Neuron (in vitro differentiated cells): ENCODE measurements at regions not wholly inside any gene's neighbourhood (a gene's known extent, or its start where the extent isn't known, plus 50 kb on each side); places are given as distances from the start of the nearest gene placed in this dataset.

Source experiments
- H2AFZ ChIP-seq: one replicate; pipeline ENCODE4 v1.6.1; 2013; ENCODE audit warnings: low read depth, mild to moderate bottlenecking, inconsistent platforms, low read length, moderate library complexity
- H3K27me3 ChIP-seq: one replicate; pipeline ENCODE4 v1.6.1; 2013; ENCODE audit warnings: low read length; ENCODE audit not compliant: insufficient read depth
- H3K36me3 ChIP-seq: one replicate; pipeline ENCODE4 v1.6.1; 2013; ENCODE audit warnings: low read length; ENCODE audit not compliant: insufficient read depth
- H3K4me1 ChIP-seq: one replicate; pipeline ENCODE4 v1.6.1; 2013; ENCODE audit warnings: low read length; ENCODE audit not compliant: insufficient read depth
- H3K4me3 ChIP-seq: 2 replicates; pipeline ENCODE4 v1.5.1; 2013; ENCODE audit warnings: mild to moderate bottlenecking, low read length, moderate library complexity
- H3K9me3 ChIP-seq: one replicate; pipeline ENCODE4 v1.6.1; 2013; ENCODE audit warnings: low read length

DNA sequence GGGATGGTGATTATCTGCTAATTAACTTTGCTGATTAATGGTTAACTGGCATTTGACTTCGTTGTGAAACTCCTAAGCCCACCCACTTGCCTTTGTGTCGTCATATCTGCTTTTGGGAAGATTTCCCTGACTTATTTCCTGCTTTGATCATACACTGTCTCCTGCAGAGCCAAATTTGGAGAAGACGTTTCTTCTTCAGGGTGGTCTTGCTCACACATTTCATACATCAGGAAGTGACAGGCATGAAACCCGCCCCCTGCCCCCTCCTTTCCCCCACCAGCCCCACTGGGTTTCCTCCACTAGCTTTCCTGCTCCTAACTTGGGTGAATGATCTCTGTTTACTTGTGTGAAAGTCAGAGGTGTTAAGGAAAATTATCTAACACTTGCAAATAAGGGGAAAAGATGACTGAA lies 300.1 kb downstream of the TSN start:
- no peaks in the 10 kb centered on the region for H3K36me3 ChIP-seq
- H3K9me3 ChIP-seq: no peaks in the 10 kb centered on the region
- H3K4me1 ChIP-seq: no peaks in the 10 kb centered on the region
- H3K27me3 ChIP-seq: no peaks in the 10 kb centered on the region
- no peak overlapping the region for H3K4me3 ChIP-seq
- H2AFZ ChIP-seq: no peak overlapping the region

DNA sequence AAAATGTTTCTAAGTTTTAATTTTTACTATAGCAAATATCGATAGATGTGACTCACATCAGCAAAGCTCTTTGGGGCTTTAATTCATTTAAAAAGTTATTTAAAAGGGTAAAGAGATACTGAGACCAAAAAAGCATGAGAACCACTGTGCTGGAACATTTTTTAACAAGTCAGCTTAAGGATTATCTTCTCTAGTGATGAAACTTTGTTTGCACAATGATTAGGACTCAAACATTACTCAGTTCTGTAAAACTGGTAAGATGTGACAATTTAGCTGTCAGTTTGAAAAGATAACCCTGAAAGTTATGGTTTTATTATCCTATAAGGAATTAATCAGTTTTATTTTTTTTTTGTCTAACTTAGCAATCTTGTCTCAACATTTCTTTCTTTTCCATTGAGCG lies 301.4 kb downstream of the TSN start:
- Histone ChIP-seq H2AFZ (no peak overlapping the region), H3K36me3 (no peaks in the 10 kb centered on the region), H3K4me1 (no peaks in the 10 kb centered on the region), H3K4me3 (no peak overlapping the region), H3K27me3 (no peaks in the 10 kb centered on the region), H3K9me3 (no peaks in the 10 kb centered on the region)

DNA sequence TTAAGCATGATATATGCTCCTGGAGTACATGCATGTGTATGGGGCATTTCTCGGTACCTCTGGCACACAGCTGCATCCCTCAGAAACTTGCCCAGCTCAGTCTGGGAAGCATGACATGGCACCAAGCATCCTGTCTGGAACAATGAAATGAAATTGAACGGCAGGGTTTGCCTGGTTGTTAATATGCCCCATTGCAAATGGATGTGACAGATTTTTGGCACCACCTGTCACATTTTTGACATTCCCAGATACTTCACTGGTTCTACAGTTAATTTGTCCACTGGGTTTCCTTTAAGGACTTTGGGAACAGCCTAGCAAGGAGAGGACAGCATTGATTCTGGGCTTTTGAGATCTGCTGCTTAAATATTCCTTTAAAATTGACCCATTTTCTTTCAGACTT lies 305.8 kb downstream of the TSN start:
- no peaks in the 10 kb centered on the region for H3K36me3 ChIP-seq
- H3K27me3 ChIP-seq: no peaks in the 10 kb centered on the region
- no peak overlapping the region for H2AFZ ChIP-seq
- no peaks in the 10 kb centered on the region for H3K9me3 ChIP-seq
- H3K4me3 ChIP-seq: no peak overlapping the region
- H3K4me1 ChIP-seq: no peaks in the 10 kb centered on the region

DNA sequence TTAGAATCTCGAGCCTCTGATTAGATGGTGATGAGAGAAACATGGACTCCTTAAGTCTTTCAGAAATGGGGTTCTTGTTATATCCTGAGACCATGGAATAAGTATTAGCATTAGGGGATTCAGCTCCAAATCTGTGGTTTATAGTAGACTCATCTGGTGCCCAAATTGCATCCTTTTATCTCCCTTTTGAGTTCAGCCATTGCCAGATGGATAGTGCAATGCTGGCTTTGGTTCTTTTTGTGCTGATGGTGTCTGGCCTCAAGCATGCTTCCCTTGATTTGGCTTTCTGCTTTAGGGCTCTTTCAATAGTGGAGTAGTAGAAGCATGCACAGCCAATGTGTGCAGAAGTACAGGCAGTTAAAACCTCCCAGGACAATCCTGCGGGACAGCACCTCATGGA lies 306.4 kb downstream of the TSN start:
- Histone ChIP-seq H3K36me3 (no peaks in the 10 kb centered on the region), H2AFZ (no peak overlapping the region), H3K9me3 (no peaks in the 10 kb centered on the region), H3K27me3 (no peaks in the 10 kb centered on the region), H3K4me1 (no peaks in the 10 kb centered on the region), H3K4me3 (no peak overlapping the region)

DNA sequence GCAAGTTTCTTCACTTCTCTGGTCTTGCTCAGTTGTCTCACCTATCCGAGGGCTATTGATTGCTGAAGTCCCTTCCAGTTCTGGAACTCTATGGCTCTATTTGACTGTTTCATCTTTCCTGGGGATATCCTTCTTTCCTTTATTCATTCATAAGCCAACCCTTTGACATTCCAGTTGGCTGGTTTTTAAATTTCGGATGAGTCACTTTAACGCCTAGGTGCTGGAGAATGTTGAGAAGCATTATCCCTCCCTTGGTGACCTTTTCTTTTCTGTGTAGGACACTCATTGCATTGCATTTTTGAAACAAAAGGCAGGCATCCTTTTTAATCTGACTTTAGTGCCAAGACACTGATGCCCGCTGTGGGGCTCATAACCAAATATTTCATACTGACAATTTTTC lies 307.1 kb downstream of the TSN start:
- H2AFZ ChIP-seq: no peak overlapping the region
- H3K4me3 ChIP-seq: no peak overlapping the region
- no peaks in the 10 kb centered on the region for H3K36me3 ChIP-seq
- H3K27me3 ChIP-seq: no peaks in the 10 kb centered on the region
- H3K9me3 ChIP-seq: no peaks in the 10 kb centered on the region
- no peaks in the 10 kb centered on the region for H3K4me1 ChIP-seq

DNA sequence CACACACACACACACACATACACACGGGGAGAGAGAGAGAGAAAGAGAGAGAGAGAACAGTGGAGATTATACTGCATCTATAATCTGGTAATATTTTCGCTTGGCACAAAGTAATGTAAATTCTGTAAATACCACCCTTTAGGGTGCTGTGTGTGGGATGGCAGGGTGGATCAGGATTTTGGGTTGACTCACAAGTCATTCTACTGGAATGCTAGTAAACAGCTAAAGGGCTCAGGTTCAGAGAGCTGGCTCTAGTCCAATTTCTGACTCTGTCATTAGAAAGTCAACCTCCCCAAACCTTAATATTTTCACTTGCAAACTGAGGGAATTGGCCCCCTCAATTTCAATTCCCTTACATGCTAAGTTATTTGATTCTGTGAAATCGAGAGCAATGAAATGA lies 308.3 kb downstream of the TSN start:
- H3K27me3 ChIP-seq: no peaks in the 10 kb centered on the region
- H3K36me3 ChIP-seq: no peaks in the 10 kb centered on the region
- no peak overlapping the region for H2AFZ ChIP-seq
- no peaks in the 10 kb centered on the region for H3K4me1 ChIP-seq
- no peak overlapping the region for H3K4me3 ChIP-seq
- no peaks in the 10 kb centered on the region for H3K9me3 ChIP-seq

DNA sequence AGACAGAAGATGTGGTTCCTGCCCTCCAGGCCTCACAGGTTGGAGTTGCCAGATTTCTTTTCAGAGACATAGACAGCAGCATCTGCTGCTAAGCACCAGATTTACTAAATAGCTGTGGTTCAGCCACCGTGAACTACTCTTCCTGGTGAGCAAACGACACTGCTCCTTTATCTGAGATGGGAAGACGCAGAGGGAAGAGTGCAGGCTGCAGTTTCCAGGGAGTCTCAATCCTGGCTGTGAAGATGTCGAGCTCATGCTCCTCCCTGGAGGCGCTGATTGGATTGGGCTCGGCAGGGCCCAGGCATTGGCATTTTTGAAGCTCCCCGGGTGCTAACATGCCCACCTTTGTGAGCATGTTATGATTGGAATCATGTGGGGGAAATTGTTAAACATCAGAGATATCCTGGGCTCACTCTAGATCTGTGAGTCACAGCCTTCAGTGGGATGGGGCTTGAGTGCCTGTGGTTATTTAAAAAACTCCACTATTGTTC lies 314.8 kb downstream of the TSN start:
- Histone ChIP-seq H2AFZ (no peak overlapping the region), H3K4me1 (no peaks in the 10 kb centered on the region), H3K27me3 (no peaks in the 10 kb centered on the region), H3K9me3 (no peaks in the 10 kb centered on the region), H3K4me3 (no peak overlapping the region), H3K36me3 (no peaks in the 10 kb centered on the region)

DNA sequence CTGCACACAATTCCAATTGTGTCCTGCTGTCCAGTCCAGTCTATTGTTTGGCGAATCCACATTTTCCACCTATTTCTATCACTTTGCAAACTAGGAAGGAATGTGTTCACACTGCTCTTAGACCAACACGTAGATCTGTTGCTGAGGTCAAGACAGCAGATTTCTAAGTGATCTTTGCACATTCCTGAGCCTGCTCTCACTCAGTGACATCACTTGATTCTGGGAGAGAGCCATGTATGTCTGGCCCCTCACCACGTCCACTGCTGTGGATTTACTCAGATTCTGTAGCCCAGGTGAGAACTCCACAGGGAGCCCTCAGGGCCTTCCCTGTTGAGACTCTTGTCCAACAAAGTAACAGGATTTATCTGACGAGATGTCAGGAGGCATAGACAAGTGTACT lies 317.2 kb downstream of the TSN start:
- H3K27me3 ChIP-seq: no peaks in the 10 kb centered on the region
- H3K4me1 ChIP-seq: no peaks in the 10 kb centered on the region
- no peak overlapping the region for H2AFZ ChIP-seq
- no peaks in the 10 kb centered on the region for H3K36me3 ChIP-seq
- no peaks in the 10 kb centered on the region for H3K9me3 ChIP-seq
- no peak overlapping the region for H3K4me3 ChIP-seq

DNA sequence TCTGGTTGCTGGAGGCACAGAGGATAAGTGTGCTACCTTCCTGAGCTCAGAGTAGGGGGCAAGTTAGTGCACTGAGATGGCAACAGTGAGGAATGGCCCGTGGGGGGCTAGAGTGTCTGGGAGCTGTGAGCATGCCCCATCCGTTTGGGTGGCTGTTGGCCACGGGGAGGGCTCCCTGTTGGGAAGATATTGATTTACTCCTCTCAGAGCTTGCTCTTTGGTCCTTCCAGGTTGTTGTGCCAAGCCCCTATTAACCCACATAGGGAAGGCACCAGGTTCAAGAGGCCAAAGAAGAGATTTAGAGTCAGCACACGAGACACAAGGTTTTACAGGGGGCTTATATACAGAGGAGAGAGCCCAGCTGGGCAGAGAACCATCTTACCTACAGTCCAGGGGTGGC lies 318.8 kb downstream of the TSN start:
- Histone ChIP-seq H2AFZ (no peak overlapping the region), H3K4me1 (no peaks in the 10 kb centered on the region), H3K4me3 (no peak overlapping the region), H3K36me3 (no peaks in the 10 kb centered on the region), H3K9me3 (no peaks in the 10 kb centered on the region), H3K27me3 (no peaks in the 10 kb centered on the region)

DNA sequence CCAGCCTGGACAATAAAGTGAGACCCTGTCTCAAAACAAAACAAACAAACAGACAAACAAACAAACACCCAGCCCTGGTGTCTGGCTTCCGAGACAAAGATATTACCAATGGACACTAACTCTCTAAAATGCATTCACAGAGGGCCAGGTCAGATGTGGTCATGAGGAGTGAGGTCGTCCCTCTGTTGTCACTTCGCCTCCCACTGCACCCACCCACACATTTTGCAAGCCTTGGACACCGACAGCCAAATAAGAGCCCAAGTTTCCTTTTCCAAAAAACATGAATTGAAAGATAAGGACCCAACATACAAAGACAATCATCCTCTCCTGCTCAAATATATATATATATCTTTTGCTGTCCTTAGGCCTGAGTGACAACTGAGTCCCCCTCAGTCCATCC lies 319.9 kb downstream of the TSN start:
- Histone ChIP-seq H3K27me3 (no peaks in the 10 kb centered on the region), H3K4me1 (no peaks in the 10 kb centered on the region), H2AFZ (no peak overlapping the region), H3K9me3 (no peaks in the 10 kb centered on the region), H3K36me3 (no peaks in the 10 kb centered on the region), H3K4me3 (no peak overlapping the region)

DNA sequence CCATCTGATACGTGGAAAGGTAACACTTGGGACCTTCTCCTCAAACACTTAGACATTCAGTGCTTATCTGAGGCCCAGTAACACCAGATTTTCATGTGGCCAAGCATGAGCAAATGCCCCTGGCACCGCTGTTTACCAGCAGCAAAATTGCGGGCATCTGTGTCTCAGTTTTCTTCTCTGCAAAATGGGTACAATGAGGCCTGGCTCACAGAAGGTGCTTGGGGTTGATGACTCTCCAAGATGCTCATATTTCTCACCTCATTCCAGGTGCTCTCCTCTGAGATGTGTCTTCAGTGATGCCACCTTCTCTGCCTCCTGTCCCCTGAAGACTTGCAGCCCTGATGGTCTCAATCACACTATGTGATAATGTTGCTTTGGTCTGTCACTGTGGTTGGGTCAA lies 321.7 kb downstream of the TSN start:
- H3K36me3 ChIP-seq: no peaks in the 10 kb centered on the region
- H2AFZ ChIP-seq: no peak overlapping the region

DNA sequence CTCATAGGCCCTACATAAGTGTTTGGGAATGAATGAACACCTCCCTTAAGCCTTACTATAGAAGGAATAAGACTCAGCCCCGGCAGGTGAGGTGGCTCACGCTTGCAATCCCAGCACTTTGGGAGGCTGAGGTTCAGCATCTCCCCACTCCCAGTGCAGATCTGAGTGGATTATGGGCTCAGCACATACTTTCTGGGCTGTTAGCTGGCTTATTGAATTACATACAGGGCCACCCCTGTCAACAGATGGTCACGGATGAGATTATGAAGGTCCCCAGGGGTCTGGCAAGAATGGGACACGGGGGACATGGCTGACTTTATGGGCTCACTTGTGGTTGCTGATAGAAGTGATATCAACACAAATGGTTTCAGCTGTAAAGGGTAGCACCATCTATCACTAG lies 322.3 kb downstream of the TSN start:
- no peaks in the 10 kb centered on the region for H3K9me3 ChIP-seq
- no peak overlapping the region for H3K4me3 ChIP-seq
- no peaks in the 10 kb centered on the region for H3K4me1 ChIP-seq
- no peaks in the 10 kb centered on the region for H3K27me3 ChIP-seq
- H3K36me3 ChIP-seq: no peaks in the 10 kb centered on the region
- H2AFZ ChIP-seq: no peak overlapping the region

More for the DNA sequence above, 321.7 kb downstream of the TSN start:
- H3K9me3 ChIP-seq: no peaks in the 10 kb centered on the region
- H3K27me3 ChIP-seq: no peaks in the 10 kb centered on the region
- H3K4me3 ChIP-seq: no peak overlapping the region
- no peaks in the 10 kb centered on the region for H3K4me1 ChIP-seq

DNA sequence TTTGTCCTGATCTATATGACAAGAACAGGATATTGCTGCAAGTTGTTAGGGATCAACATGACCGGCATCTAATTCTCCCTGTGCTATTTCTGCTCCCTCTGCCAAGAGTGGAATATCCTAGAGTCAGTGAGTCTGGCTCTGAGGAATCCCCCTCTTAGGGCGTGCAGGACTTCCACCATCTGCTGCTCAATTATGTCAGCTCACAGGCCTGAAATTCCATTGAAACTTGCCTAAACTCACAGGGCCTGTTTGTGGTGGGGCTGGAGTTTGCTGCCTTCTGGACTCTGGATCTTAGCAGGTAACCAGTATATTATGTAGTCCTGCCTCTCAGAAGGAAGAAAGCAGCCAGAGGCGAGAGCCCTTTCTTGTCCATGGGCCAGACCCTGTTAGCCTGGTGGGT lies 323.0 kb downstream of the TSN start:
- Histone ChIP-seq H3K27me3 (no peaks in the 10 kb centered on the region), H3K36me3 (no peaks in the 10 kb centered on the region), H3K9me3 (no peaks in the 10 kb centered on the region), H3K4me1 (no peaks in the 10 kb centered on the region), H2AFZ (no peak overlapping the region), H3K4me3 (no peak overlapping the region)

DNA sequence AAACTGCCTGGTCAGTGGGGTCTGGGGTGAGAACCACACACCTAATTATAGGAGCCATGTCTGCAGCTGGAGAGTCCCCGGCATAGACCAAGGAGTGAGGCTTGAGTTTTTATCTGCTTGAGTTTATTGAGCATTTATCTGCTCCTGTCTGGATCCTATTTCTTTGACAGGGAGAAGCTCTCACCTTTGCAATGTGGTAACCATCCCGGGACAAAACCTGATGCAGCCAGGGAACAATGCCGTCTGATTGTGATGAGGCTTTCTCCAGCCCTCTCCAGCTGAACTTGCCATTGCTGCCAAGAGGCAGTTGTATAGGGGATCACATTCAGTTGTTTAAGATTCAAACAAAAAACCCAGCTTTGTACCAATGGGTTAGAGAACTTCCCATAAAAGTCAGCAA lies 324.4 kb downstream of the TSN start:
- Histone ChIP-seq H2AFZ (no peak overlapping the region), H3K27me3 (no peaks in the 10 kb centered on the region), H3K9me3 (no peaks in the 10 kb centered on the region), H3K36me3 (no peaks in the 10 kb centered on the region), H3K4me1 (no peaks in the 10 kb centered on the region), H3K4me3 (no peak overlapping the region)
